HCT116 (cell line): ENCODE measurements at regions not wholly inside any gene's neighbourhood (a gene's known extent, or its start where the extent isn't known, plus 50 kb on each side); places are given as distances from the start of the nearest gene placed in this dataset.

Experiments used
- CTCF ChIP-seq, 3 experiments: fragments of 200-600 bp in 1 of 3; sonication (generic) in 1 of 3; IDR thresholded peaks in 2 of 3; conservative IDR thresholded peaks in 1 of 3; 2 replicates each; pipeline ENCODE4 v1.5.1; 2012 to 2017; ENCODE audit warnings: low read depth in 2 of 3, low read length in 2 of 3, antibody characterized with exemption in 1 of 3, borderline replicate concordance in 1 of 3, control low read depth in 1 of 3, mild to moderate bottlenecking in 1 of 3, mixed read lengths in 1 of 3, mixed run types in 1 of 3, moderate library complexity in 1 of 3; ENCODE audit not compliant: insufficient read depth in 1 of 3
- EZH2 ChIP-seq: fragments of 200-600 bp; sonication (generic); IDR thresholded peaks from 2 replicates; pipeline ENCODE4 v1.6.1; 2017; ENCODE audit warnings: antibody characterized with exemption, mixed run types
- EZH2phosphoT487 ChIP-seq: fragments of 200-600 bp; IDR thresholded peaks from 2 replicates; pipeline ENCODE4 v1.6.1; 2018; ENCODE audit warnings: antibody characterized with exemption, borderline replicate concordance
- POLR2A ChIP-seq: IDR thresholded peaks from 2 replicates; pipeline ENCODE4 v1.7.0; 2011; ENCODE audit warnings: borderline replicate concordance; ENCODE audit not compliant: insufficient read depth, insufficient read length; ENCODE audit errors: extremely low read depth
- POLR2AphosphoS5 ChIP-seq: IDR thresholded peaks from 2 replicates; pipeline ENCODE4 v1.6.1; 2011; ENCODE audit warnings: mild to moderate bottlenecking, low read depth, low read length, moderate library complexity
- REST ChIP-seq: IDR thresholded peaks from 2 replicates; pipeline ENCODE4 v1.6.1; 2012; ENCODE audit warnings: low read depth
- SIN3A ChIP-seq: IDR thresholded peaks from 2 replicates; pipeline ENCODE4 v1.6.1; 2012; ENCODE audit warnings: low read depth
- SRF ChIP-seq: IDR thresholded peaks from 2 replicates; pipeline ENCODE4 v1.6.1; 2012; ENCODE audit warnings: low read depth
- ZBTB33 ChIP-seq: IDR thresholded peaks from 2 replicates; pipeline ENCODE4 v1.6.1; 2011; ENCODE audit warnings: mild to moderate bottlenecking, low read length, moderate library complexity; ENCODE audit not compliant: insufficient replicate concordance; ENCODE audit errors: extremely low read depth

GRCh38 chr2:215653344-215654030 is 217.6 kb upstream of the FN1 start:
- no peak for TF ChIP-seq EZH2phosphoT487
- no peak for TF ChIP-seq POLR2A
- no peak for TF ChIP-seq CTCF (IDR thresholded peaks at IDR 0.05 in 2 of 3, conservative IDR thresholded peaks at IDR 0.05 in 1 of 3; ENCODE audit: borderline replicate concordance in 1 of 3, insufficient read depth in 1 of 3, low read depth in 2 of 3, low read length in 2 of 3)
- TF ChIP-seq REST, result no peak
- TF ChIP-seq EZH2, result no peak
- TF ChIP-seq SRF, result no peak
- no peak for TF ChIP-seq ZBTB33
- no peak for TF ChIP-seq POLR2AphosphoS5
- no peak for TF ChIP-seq SIN3A
